ENCODE measurements at regions not wholly inside any gene's neighbourhood (a gene's known extent, or its start where the extent isn't known, plus 50 kb on each side); places are given as distances from the start of the nearest gene placed in this dataset.

DNA sequence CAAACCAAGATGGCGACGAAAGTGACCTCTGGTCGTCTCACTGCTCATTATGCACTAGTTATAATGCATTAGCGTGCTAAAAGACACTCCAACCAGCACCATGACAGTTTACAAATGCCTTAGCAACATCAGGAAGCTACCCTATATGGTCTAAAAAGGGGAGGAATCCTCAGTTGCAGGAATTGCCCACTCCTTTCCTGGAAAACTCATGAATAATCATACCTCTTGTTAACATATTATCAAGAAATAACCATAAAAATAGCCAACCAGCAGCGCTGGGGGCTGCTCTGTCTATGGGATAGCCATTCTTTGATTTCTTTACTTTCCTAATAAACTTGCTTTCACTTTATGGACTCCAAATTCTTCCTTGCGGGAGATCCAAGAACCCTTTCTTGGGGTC lies 595.7 kb upstream of the KLF4 start (continued):
- no peak for TF ChIP-seq KDM3A (CRISPR knock-in tag; IDR thresholded peaks at IDR 0.05; ENCODE audit: low read depth)
- TF ChIP-seq ZNF335 (CRISPR knock-in tag; IDR thresholded peaks at IDR 0.05): no peak

- intact Hi-C loops (cut with micrococcal nuclease; ENCODE audit: unreplicated experiment) (no loop called here), in situ Hi-C loops (cut with HindIII; ENCODE audit: extremely low pct_ligation_motif_present, low pct_unique_long_range_greater_than_20kb) (no loop called here)
- no peak overlapping the region for H2AFZ ChIP-seq (ENCODE audit: low read length)
- TF ChIP-seq KDM3A (CRISPR knock-in tag; IDR thresholded peaks at IDR 0.05; ENCODE audit: low read depth) (no peak), SCMH1 (CRISPR knock-in tag; IDR thresholded peaks at IDR 0.05; ENCODE audit: borderline replicate concordance) (no peak), ZNF329 (CRISPR knock-in tag; IDR thresholded peaks at IDR 0.05; ENCODE audit: low read depth) (no peak), ZNF597 (CRISPR knock-in tag; IDR thresholded peaks at IDR 0.05) (no peak), BRD4 (CRISPR knock-in tag; IDR thresholded peaks at IDR 0.05) (no peak), ELF1 (CRISPR knock-in tag; IDR thresholded peaks at IDR 0.05) (no peak), ZNF562 (CRISPR knock-in tag; IDR thresholded peaks at IDR 0.05; ENCODE audit: borderline replicate concordance) (no peak), ZNF674 (CRISPR knock-in tag; IDR thresholded peaks at IDR 0.05; ENCODE audit: low read depth) (no peak)
- TF ChIP-seq, protein P1, sequence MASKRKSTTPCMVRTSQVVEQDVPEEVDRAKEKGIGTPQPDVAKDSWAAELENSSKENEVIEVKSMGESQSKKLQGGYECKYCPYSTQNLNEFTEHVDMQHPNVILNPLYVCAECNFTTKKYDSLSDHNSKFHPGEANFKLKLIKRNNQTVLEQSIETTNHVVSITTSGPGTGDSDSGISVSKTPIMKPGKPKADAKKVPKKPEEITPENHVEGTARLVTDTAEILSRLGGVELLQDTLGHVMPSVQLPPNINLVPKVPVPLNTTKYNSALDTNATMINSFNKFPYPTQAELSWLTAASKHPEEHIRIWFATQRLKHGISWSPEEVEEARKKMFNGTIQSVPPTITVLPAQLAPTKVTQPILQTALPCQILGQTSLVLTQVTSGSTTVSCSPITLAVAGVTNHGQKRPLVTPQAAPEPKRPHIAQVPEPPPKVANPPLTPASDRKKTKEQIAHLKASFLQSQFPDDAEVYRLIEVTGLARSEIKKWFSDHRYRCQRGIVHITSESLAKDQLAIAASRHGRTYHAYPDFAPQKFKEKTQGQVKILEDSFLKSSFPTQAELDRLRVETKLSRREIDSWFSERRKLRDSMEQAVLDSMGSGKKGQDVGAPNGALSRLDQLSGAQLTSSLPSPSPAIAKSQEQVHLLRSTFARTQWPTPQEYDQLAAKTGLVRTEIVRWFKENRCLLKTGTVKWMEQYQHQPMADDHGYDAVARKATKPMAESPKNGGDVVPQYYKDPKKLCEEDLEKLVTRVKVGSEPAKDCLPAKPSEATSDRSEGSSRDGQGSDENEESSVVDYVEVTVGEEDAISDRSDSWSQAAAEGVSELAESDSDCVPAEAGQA (IDR thresholded peaks at IDR 0.05; ENCODE audit: low read depth): no peak
- TF ChIP-seq, protein P1 (CRISPR knock-in tag; IDR thresholded peaks at IDR 0.05; ENCODE audit: borderline replicate concordance): no peak
- TF ChIP-seq, protein P2, sequence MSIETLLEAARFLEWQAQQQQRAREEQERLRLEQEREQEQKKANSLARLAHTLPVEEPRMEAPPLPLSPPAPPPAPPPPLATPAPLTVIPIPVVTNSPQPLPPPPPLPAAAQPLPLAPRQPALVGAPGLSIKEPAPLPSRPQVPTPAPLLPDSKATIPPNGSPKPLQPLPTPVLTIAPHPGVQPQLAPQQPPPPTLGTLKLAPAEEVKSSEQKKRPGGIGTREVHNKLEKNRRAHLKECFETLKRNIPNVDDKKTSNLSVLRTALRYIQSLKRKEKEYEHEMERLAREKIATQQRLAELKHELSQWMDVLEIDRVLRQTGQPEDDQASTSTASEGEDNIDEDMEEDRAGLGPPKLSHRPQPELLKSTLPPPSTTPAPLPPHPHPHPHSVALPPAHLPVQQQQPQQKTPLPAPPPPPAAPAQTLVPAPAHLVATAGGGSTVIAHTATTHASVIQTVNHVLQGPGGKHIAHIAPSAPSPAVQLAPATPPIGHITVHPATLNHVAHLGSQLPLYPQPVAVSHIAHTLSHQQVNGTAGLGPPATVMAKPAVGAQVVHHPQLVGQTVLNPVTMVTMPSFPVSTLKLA (IDR thresholded peaks at IDR 0.05): no peak
- TF ChIP-seq, protein P3, sequence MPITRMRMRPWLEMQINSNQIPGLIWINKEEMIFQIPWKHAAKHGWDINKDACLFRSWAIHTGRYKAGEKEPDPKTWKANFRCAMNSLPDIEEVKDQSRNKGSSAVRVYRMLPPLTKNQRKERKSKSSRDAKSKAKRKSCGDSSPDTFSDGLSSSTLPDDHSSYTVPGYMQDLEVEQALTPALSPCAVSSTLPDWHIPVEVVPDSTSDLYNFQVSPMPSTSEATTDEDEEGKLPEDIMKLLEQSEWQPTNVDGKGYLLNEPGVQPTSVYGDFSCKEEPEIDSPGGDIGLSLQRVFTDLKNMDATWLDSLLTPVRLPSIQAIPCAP (CRISPR knock-in tag; IDR thresholded peaks at IDR 0.05; ENCODE audit: low read depth): no peak
- H3K27me3 ChIP-seq (ENCODE audit: control insufficient read depth in 1 of 2, insufficient read depth in 2 of 2, low read length in 2 of 2): peaks cover 0 to 3% of the 10 kb centered on the region in 2 experiments; a peak in 1 of 5 replicates
- WGBS (ENCODE audit: low lambda C conversion rate): 25% methylated on average over 3 of the region's 3 CpGs
- BruUV-seq (replicated peaks): no TSS peak
- no peak overlapping the region for H3K27ac ChIP-seq (ENCODE audit: extremely low read length, insufficient read depth, low read length)
- no peak overlapping the region for H3K4me3 ChIP-seq (replicated peaks in 1 of 3; ENCODE audit: insufficient read depth in 1 of 3, low read depth in 2 of 3, low read length in 3 of 3)
- H3K9ac ChIP-seq (ENCODE audit: insufficient read depth, low read depth, low read length): no peak overlapping the region
- ATAC-seq (no peak), DNase-seq (ENCODE audit: low spot score) (no peak), FAIRE-seq (no peak)
- no peaks in the 10 kb centered on the region for H3K9me3 ChIP-seq (ENCODE audit: low read length)
- H3K79me2 ChIP-seq (ENCODE audit: insufficient read depth, low read length): no peaks in the 10 kb centered on the region
- ChIA-PET CTCF (ENCODE audit: low intra/inter-chr PET ratio, low total read pairs) (no interaction called here), POLR2A (no interaction called here)
- no peaks in the 10 kb centered on the region for H3K4me1 ChIP-seq (ENCODE audit: insufficient read depth, low read length)
- no peaks in the 10 kb centered on the region for H3K36me3 ChIP-seq (replicated peaks in 1 of 2; ENCODE audit: control insufficient read depth in 1 of 2, insufficient read depth in 2 of 2, low read length in 2 of 2)
- no peaks in the 10 kb centered on the region for H4K20me1 ChIP-seq (ENCODE audit: insufficient read depth, low read length)
- no peak overlapping the region for H3K4me2 ChIP-seq (ENCODE audit: low read depth, low read length)
Observed at GRCh38 chr9:108083796-108084352, 594.3 kb upstream of the KLF4 start.

Data from HepG2 (cell line).